Naive thymus-derived CD4-positive, alpha-beta T cell (primary cell): ENCODE measurements at regions not wholly inside any gene's neighbourhood (a gene's known extent, or its start where the extent isn't known, plus 50 kb on each side); places are given as distances from the start of the nearest gene placed in this dataset.
"Not testable (repeated sequence)": the region's sequence is repeated elsewhere in the genome, so short reads cannot be mapped to it uniquely, and the experiment has no call there.

ENCODE experiments used
- ATAC-seq: fragments of 150-1000 bp; cut with Tn5 transposase; 2 replicates; pipeline ENCODE4 v1.10.0; 2021; ENCODE audit warnings: mild to moderate bottlenecking, moderate library complexity
- CTCF ChIA-PET: fragments of 350-600 bp; sonication (Branson Sonifier 250); formaldehyde crosslinking; loops from one replicate; lab custom pipeline; 2021; ENCODE audit warnings: antibody characterized with exemption; lab: Charles Lee
- POLR2A ChIA-PET: fragments of 350-600 bp; sonication (Branson Sonifier 250); formaldehyde crosslinking; loops from one replicate; lab custom pipeline; 2021; ENCODE audit warnings: antibody characterized with exemption, inconsistent platforms; lab: Charles Lee
- DNase-seq, 9 donors: peaks; one replicate each; pipeline versions ENCODE4 v3.0.0 to v3.0.0-alpha.2; 2020 to 2022; ENCODE audit warnings: mixed read lengths in 1 of 9
- H3K27ac ChIP-seq: one replicate; pipeline ENCODE4 v1.7.0; 2013; ENCODE audit warnings: mild to moderate bottlenecking, low read depth, low read length, moderate library complexity
- H3K27me3 ChIP-seq, 2 donors: one replicate each; pipeline ENCODE4 v1.7.0; 2013; ENCODE audit warnings: low read length in 2 of 2, mild to moderate bottlenecking in 2 of 2, moderate library complexity in 2 of 2; ENCODE audit not compliant: control insufficient read depth in 2 of 2, insufficient read depth in 2 of 2
- H3K36me3 ChIP-seq, 3 experiments: 1 replicate in 2 of 3; 2 replicates in 1 of 3; pipeline ENCODE4 v1.7.0; 2013; ENCODE audit warnings: low read length in 3 of 3, mild to moderate bottlenecking in 3 of 3, moderate library complexity in 1 of 3; ENCODE audit not compliant: insufficient read depth in 3 of 3, control insufficient read depth in 2 of 3
- H3K4me1 ChIP-seq, 2 donors: one replicate each; pipeline ENCODE4 v1.7.0; 2013; ENCODE audit warnings: low read length in 2 of 2, mild to moderate bottlenecking in 2 of 2, moderate library complexity in 1 of 2; ENCODE audit not compliant: control insufficient read depth in 2 of 2, insufficient read depth in 2 of 2
- H3K4me3 ChIP-seq: 2 replicates; pipeline ENCODE4 v1.7.0; 2013; ENCODE audit warnings: mild to moderate bottlenecking, low read length
- H3K9me3 ChIP-seq, 3 experiments: 1 replicate in 2 of 3; 2 replicates in 1 of 3; pipeline ENCODE4 v1.7.0; 2013; ENCODE audit warnings: low read length in 3 of 3; ENCODE audit not compliant: control insufficient read depth in 2 of 3
- H3K27ac Mint-ChIP-seq, 9 donors: one replicate each; pipeline ENCODE4 v1.8.0; 2020 to 2022; ENCODE audit warnings: mixed read lengths in 9 of 9, mild to moderate bottlenecking in 8 of 9, moderate library complexity in 5 of 9, inconsistent platforms in 2 of 9
- H3K27me3 Mint-ChIP-seq, 5 donors: one replicate each; pipeline ENCODE4 v1.8.0; 2021 to 2022; ENCODE audit warnings: mixed read lengths in 5 of 5, mild to moderate bottlenecking in 1 of 5
- H3K36me3 Mint-ChIP-seq, 5 donors: one replicate each; pipeline ENCODE4 v1.8.0; 2020 to 2022; ENCODE audit warnings: mixed read lengths in 5 of 5, mild to moderate bottlenecking in 3 of 5, inconsistent platforms in 1 of 5
- H3K4me1 Mint-ChIP-seq, 7 donors: one replicate each; pipeline ENCODE4 v1.8.0; 2020 to 2022; ENCODE audit warnings: mixed read lengths in 7 of 7, mild to moderate bottlenecking in 3 of 7, inconsistent platforms in 1 of 7
- H3K4me3 Mint-ChIP-seq, 10 donors: one replicate each; pipeline ENCODE4 v1.8.0; 2020 to 2022; ENCODE audit warnings: mild to moderate bottlenecking in 10 of 10, mixed read lengths in 10 of 10, moderate library complexity in 6 of 10, inconsistent platforms in 2 of 10
- H3K9me3 Mint-ChIP-seq, 11 donors: one replicate each; pipeline ENCODE4 v1.8.0; 2020 to 2022; ENCODE audit warnings: mixed read lengths in 11 of 11, mild to moderate bottlenecking in 4 of 11, inconsistent platforms in 1 of 11, moderate library complexity in 1 of 11
- intact Hi-C, 2 donors: fragments of 100-400 bp; cut with micrococcal nuclease; formaldehyde crosslinking; loops; one replicate each; pipeline ENCODE4 v1.15.1; 2023

DNA sequence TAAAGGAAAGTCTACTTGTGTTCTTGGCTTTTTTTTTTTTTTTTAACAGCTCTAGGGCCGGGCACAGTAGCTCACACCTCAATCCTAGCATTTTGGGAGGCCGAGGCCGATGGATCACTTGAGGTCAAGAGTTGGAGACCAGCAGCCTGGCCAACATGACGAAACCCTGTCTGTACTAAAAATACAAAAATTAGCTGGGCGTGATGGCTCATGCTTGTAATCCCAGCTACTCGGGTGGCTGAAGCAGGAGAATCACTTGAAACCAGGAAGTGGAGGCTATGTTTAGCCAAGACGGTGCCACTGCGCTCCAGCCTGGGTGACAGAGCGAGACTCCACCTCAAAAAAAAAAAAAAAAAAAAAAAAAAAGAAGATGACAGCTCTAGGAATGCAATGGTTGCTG, 169.9 kb downstream of the NEDD1 start:
- H3K4me3 ChIP-seq, POLR2A ChIA-PET, intact Hi-C loops, H3K36me3 Mint-ChIP-seq, H3K9me3 ChIP-seq, H3K4me3 Mint-ChIP-seq, ATAC-seq, H3K36me3 ChIP-seq, H3K9me3 Mint-ChIP-seq, H3K27ac ChIP-seq, H3K4me1 ChIP-seq, H3K27me3 ChIP-seq, CTCF ChIA-PET, H3K27ac Mint-ChIP-seq, H3K4me1 Mint-ChIP-seq, DNase-seq: not testable (repeated sequence)
- peaks cover 0 to 15% (median 10%) of the 10 kb centered on the region in 5 donors for H3K27me3 Mint-ChIP-seq

GRCh38 chr12:97082029-97082428, 175.0 kb downstream of the NEDD1 start:
- H3K4me3 Mint-ChIP-seq, result no peak overlapping the region
- CTCF ChIA-PET, result interaction anchor here (0.7 kb wide), 1 partner anchor 152 kb away, joined by 3 read pairs; no protein-coding TSS in a partner anchor
- no peak overlapping the region for H3K27ac Mint-ChIP-seq
- Histone ChIP-seq H3K27ac (no peak overlapping the region), H3K9me3 (no peaks in the 10 kb centered on the region), H3K4me3 (no peak overlapping the region), H3K4me1 (no peaks in the 10 kb centered on the region), H3K27me3 (no peaks in the 10 kb centered on the region), H3K36me3 (no peaks in the 10 kb centered on the region)
- DNase-seq (no peak), ATAC-seq (no peak)
- no peaks in the 10 kb centered on the region for H3K36me3 Mint-ChIP-seq
- POLR2A ChIA-PET, result no interaction called here
- H3K27me3 Mint-ChIP-seq, result peaks cover 0 to 11% (median 7%) of the 10 kb centered on the region in 5 donors
- intact Hi-C loops, result no loop called here
- H3K9me3 Mint-ChIP-seq, result no peaks in the 10 kb centered on the region
- H3K4me1 Mint-ChIP-seq, result peaks cover 0 to 2% (median 0%) of the 10 kb centered on the region in 7 donors

DNA sequence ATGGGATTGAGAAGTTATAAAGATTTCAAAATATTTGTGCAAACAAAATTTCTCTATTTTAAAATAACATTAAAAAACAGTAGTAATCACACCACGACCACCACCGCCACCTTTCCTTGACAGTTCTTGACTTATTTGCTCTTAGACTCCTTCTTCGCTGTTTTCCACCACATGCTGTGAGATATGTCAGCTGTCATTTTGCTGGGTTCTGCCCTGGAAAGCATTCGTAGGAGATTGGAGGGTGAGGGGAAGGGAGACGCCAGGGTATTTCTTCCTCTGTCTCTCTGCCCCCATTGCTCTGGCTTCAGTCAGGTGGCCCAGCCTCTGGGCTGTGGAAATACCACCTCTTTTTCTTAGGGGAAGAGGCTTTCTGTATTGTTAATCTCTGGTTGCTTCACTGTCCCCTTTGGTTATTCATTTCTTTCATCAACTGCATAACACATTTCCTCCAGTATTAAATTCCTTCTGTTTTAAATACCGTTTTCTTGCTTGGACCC, 186.2 kb downstream of the NEDD1 start:
- Histone ChIP-seq H3K4me1 (no peaks in the 10 kb centered on the region), H3K9me3 (no peaks in the 10 kb centered on the region), H3K27ac (no peak overlapping the region), H3K4me3 (no peak overlapping the region), H3K27me3 (no peaks in the 10 kb centered on the region), H3K36me3 (no peaks in the 10 kb centered on the region)
- DNase-seq (no peak), ATAC-seq (no peak)
- Mint-ChIP-seq H3K27ac (no peak overlapping the region), H3K36me3 (no peaks in the 10 kb centered on the region), H3K27me3 (peaks cover 0 to 22% (median 8%) of the 10 kb centered on the region in 5 donors), H3K4me1 (no peaks in the 10 kb centered on the region), H3K9me3 (peaks cover 0 to 3% (median 0%) of the 10 kb centered on the region in 11 donors), H3K4me3 (no peak overlapping the region)
- CTCF ChIA-PET, result no interaction called here
- POLR2A ChIA-PET, result no interaction called here
- intact Hi-C loops, result no loop called here

DNA sequence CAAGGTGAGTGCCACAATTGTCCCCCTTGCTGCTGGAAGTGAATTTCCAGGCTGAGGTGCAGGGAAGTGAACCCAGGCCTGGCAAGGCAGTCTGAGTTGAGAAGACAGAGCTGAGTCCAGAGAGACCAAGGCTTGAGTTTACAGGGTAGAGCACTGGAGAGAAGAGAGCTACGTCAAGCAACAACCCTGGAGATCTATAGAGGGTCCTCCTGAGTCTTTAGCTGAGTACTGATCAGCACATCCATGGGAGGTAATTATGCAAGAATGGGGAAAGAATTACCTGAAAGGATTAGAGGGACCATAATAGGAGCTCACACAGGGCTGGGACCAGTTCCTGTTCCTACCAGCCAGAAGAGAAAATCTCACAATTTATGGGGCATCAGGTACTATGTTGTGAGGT, 190.7 kb downstream of the NEDD1 start:
- no peaks in the 10 kb centered on the region for H3K4me1 ChIP-seq
- ATAC-seq, result no peak
- no peaks in the 10 kb centered on the region for H3K9me3 ChIP-seq
- no peaks in the 10 kb centered on the region for H3K4me1 Mint-ChIP-seq
- H3K9me3 Mint-ChIP-seq, result peaks cover 0 to 12% (median 5%) of the 10 kb centered on the region in 11 donors
- intact Hi-C loops, result no loop called here
- peaks cover 0 to 9% (median 6%) of the 10 kb centered on the region in 5 donors for H3K27me3 Mint-ChIP-seq
- DNase-seq, result no peak
- H3K4me3 Mint-ChIP-seq, result no peak overlapping the region
- POLR2A ChIA-PET, result no interaction called here
- no peak overlapping the region for H3K27ac ChIP-seq
- no peak overlapping the region for H3K4me3 ChIP-seq
- CTCF ChIA-PET, result no interaction called here
- H3K36me3 Mint-ChIP-seq, result no peaks in the 10 kb centered on the region
- H3K36me3 ChIP-seq, result no peaks in the 10 kb centered on the region
- no peak overlapping the region for H3K27ac Mint-ChIP-seq
- no peaks in the 10 kb centered on the region for H3K27me3 ChIP-seq

DNA sequence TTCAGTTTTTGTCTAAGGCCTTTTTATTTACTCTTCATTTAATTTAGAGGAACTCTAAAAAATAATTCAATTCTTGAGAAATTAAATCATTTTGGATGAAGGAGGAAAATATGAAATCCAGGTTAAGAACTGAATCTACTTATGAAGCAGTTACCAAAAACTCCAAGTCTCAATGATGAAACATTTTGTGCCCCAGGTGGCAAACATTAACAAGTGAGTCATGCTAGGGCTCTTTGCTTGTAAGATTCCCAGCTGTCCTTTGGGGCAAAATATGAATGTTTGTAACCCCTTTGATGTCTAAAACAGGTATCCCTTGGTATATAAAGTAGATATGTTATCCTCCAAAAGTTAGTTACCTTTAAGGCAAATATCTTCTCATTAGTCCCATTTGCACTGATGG, 202.4 kb downstream of the NEDD1 start:
- Mint-ChIP-seq H3K36me3 (no peaks in the 10 kb centered on the region), H3K27me3 (peaks cover 0 to 38% (median 24%) of the 10 kb centered on the region in 5 donors), H3K4me1 (peaks cover 0 to 3% (median 0%) of the 10 kb centered on the region in 7 donors), H3K27ac (no peak overlapping the region), H3K9me3 (peaks cover 2 to 27% (median 7%) of the 10 kb centered on the region in 11 donors), H3K4me3 (no peak overlapping the region)
- intact Hi-C loops, result no loop called here
- ATAC-seq, result no peak
- H3K27ac ChIP-seq, result no peak overlapping the region
- no peaks in the 10 kb centered on the region for H3K4me1 ChIP-seq
- H3K9me3 ChIP-seq, result no peaks in the 10 kb centered on the region
- POLR2A ChIA-PET, result no interaction called here
- H3K4me3 ChIP-seq, result no peak overlapping the region
- H3K27me3 ChIP-seq, result no peaks in the 10 kb centered on the region
- DNase-seq, result no peak
- CTCF ChIA-PET, result no interaction called here
- H3K36me3 ChIP-seq, result no peaks in the 10 kb centered on the region

DNA sequence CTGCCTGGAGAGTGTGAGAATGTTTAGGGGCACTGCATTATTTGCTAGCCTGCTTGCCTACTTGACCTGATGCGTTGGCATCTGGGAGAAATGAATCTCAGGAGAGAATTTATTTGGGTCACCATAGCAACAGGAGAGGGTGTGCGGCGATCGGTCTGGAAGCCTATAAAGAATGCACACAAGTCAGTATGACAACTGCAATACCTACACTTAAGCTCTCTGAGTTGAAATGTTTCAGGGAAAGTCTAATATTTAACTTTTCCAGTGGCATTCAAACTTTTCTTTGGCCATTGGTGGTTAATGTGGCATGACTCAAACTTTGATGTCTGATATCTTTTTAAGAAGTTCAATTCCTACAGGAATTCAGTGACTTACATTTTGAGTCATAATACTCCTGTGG, 205.1 kb downstream of the NEDD1 start:
- Histone ChIP-seq H3K27me3 (no peaks in the 10 kb centered on the region), H3K4me3 (no peak overlapping the region), H3K9me3 (no peaks in the 10 kb centered on the region), H3K36me3 (no peaks in the 10 kb centered on the region), H3K27ac (no peak overlapping the region), H3K4me1 (no peaks in the 10 kb centered on the region)
- H3K27me3 Mint-ChIP-seq, result peaks cover 0 to 32% (median 17%) of the 10 kb centered on the region in 5 donors
- no peaks in the 10 kb centered on the region for H3K36me3 Mint-ChIP-seq
- POLR2A ChIA-PET, result no interaction called here
- ATAC-seq, result no peak
- CTCF ChIA-PET, result no interaction called here
- peaks cover 2 to 12% (median 4%) of the 10 kb centered on the region in 11 donors for H3K9me3 Mint-ChIP-seq
- intact Hi-C loops, result no loop called here
- H3K27ac Mint-ChIP-seq, result no peak overlapping the region
- H3K4me1 Mint-ChIP-seq, result no peaks in the 10 kb centered on the region
- H3K4me3 Mint-ChIP-seq, result no peak overlapping the region
- DNase-seq, result no peak

GRCh38 chr12:97118796-97119375, 211.8 kb downstream of the NEDD1 start:
- Mint-ChIP-seq H3K27me3 (peaks cover 0 to 13% (median 0%) of the 10 kb centered on the region in 5 donors), H3K27ac (no peak overlapping the region), H3K36me3 (no peaks in the 10 kb centered on the region), H3K9me3 (peaks cover 0 to 7% (median 2%) of the 10 kb centered on the region in 11 donors), H3K4me3 (no peak overlapping the region), H3K4me1 (no peaks in the 10 kb centered on the region)
- no peak overlapping the region for H3K27ac ChIP-seq
- no peaks in the 10 kb centered on the region for H3K9me3 ChIP-seq
- no peak for ATAC-seq
- no peak overlapping the region for H3K4me3 ChIP-seq
- no peaks in the 10 kb centered on the region for H3K27me3 ChIP-seq
- CTCF ChIA-PET, result no interaction called here
- POLR2A ChIA-PET, result no interaction called here
- intact Hi-C loops, result no loop called here
- H3K36me3 ChIP-seq, result no peaks in the 10 kb centered on the region
- no peak for DNase-seq
- no peaks in the 10 kb centered on the region for H3K4me1 ChIP-seq
